Heart left ventricle (tissue), 13 donors: ENCODE measurements at regions not wholly inside any gene's neighbourhood (a gene's known extent, or its start where the extent isn't known, plus 50 kb on each side); places are given as distances from the start of the nearest gene placed in this dataset.
"Not testable (repeated sequence)": the region's sequence is repeated elsewhere in the genome, so short reads cannot be mapped to it uniquely, and the experiment has no call there.

Experiments
- CTCF ChIP-seq, 12 donors: fragments of 200-600 bp; sonication (generic) in 4 of 12; IDR thresholded peaks; one replicate each; pipeline versions ENCODE4 v1.5.0 to v1.8.0; 2018 to 2022; ENCODE audit warnings: antibody characterized with exemption in 12 of 12, mild to moderate bottlenecking in 5 of 12
- POLR2A ChIP-seq, 2 donors: fragments of 450-650 bp; IDR thresholded peaks; one replicate each; pipeline ENCODE4 v1.6.1; 2017; ENCODE audit warnings: antibody characterized with exemption in 2 of 2, mild to moderate bottlenecking in 2 of 2, moderate library complexity in 2 of 2
- donor health status: ischemic (EF 13 %, LVEDD 7.1; RV severe dilation, severe dysfunction).
- donor health status: DM: no; HTN: yes; CAD: no.
- donor health status: DM: no; HTN: no; CAD: no.
- donor health status: ischemic (EF 25% LVEDD 6.9; RV normal size, moderate dysfunction).
- donor health status: ischemic (EF 25% LVEDD 5.7; RV mildly dilated, moderate dysfunction).
- donor health status: ischemic (EF 35%, LVEDD 5.7; RV mildly dilated, moderate dysfunction).
- donor health status: nonischemic (EF 11% LVEDD 7.7; RV severe dilation, severe dysfunction).
- donor health status: DM: yes; HTN: yes; CAD: no.
- donor health status: PGD.
- donor health status: ischemic (EF 29% LVEDD 5.4; RV normal size, mild dysfunction).
- donor health status: nonischemic (EF 23%, LVEDD 6.1; RV moderate dilation, normal function).

- TF ChIP-seq CTCF, POLR2A (IDR thresholded peaks at IDR 0.05): not testable (repeated sequence)
Measured at GRCh38 chr3:152650923-152651322, 184.0 kb upstream of the P2RY1 start.
